Astrocyte (in vitro differentiated cells and primary cell): ENCODE measurements at regions not wholly inside any gene's neighbourhood (a gene's known extent, or its start where the extent isn't known, plus 50 kb on each side); places are given as distances from the start of the nearest gene placed in this dataset.

Experiments used
- EZH2 ChIP-seq: IDR thresholded peaks from 2 replicates; pipeline ENCODE4 v1.6.1; 2012; ENCODE audit warnings: mild to moderate bottlenecking, low read length, inconsistent platforms; ENCODE audit not compliant: insufficient read depth
- TF ChIP-seq, protein P1 (sequence below): IDR thresholded peaks from 2 replicates; pipeline ENCODE4 v1.5.1; 2011; ENCODE audit warnings: low read depth, mild to moderate bottlenecking, inconsistent platforms, low read length, moderate library complexity; ENCODE audit not compliant: insufficient read depth

DNA sequence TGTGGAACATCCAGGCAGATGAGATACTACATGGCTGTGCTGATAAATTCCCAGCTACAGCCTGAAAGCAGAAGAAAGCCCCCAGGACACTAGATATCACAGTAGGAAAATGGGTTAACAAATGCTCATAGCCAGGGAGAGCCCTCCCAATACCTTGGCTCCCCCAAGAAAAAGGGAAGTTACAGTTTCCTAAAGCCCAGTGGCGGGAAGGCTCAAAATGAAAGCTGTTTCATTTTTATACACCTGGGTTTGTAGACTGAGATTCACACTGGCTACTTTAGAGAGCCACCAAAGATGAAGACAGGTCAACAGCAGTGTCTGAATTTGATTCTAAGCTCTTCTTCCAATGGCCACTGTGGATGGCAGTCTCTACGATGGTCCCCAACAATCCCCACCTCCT lies 55.0 kb upstream of the TOPAZ1 start:
- TF ChIP-seq, protein P1, sequence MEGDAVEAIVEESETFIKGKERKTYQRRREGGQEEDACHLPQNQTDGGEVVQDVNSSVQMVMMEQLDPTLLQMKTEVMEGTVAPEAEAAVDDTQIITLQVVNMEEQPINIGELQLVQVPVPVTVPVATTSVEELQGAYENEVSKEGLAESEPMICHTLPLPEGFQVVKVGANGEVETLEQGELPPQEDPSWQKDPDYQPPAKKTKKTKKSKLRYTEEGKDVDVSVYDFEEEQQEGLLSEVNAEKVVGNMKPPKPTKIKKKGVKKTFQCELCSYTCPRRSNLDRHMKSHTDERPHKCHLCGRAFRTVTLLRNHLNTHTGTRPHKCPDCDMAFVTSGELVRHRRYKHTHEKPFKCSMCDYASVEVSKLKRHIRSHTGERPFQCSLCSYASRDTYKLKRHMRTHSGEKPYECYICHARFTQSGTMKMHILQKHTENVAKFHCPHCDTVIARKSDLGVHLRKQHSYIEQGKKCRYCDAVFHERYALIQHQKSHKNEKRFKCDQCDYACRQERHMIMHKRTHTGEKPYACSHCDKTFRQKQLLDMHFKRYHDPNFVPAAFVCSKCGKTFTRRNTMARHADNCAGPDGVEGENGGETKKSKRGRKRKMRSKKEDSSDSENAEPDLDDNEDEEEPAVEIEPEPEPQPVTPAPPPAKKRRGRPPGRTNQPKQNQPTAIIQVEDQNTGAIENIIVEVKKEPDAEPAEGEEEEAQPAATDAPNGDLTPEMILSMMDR = no peak
- TF ChIP-seq EZH2 = no peak
